Cerebellar nuclear complex (tissue), 1 donor: ENCODE measurements at regions not wholly inside any gene's neighbourhood (a gene's known extent, or its start where the extent isn't known, plus 50 kb on each side); places are given as distances from the start of the nearest gene placed in this dataset.
A peak's percentile ranks its signal among the peaks of the same experiment; 100 is the strongest.

Experiments used
- DNase-seq, 2 experiments: peaks; one replicate each; lab custom pipeline; 2025; lab: John Stamatoyannopoulos, UW

DNA sequence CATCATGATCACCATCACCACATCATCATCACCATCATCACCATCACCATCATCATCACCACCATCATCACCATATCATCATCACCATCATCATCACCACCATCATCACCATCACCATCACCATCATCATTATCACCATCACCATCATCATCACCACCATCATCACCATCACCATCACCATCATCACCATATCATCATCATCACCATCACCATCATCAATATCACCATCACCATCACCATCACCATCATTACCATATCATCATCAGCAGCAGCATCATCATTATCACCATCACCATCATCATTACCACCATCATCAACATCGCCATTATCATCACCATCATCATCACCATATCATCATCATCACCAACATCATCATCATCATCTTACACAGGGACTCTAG lies 351.1 kb downstream of the MIAT start:
- DNase-seq = no peak

GRCh38 chr22:27011133-27011532 lies 353.7 kb downstream of the MIAT start:
- DNase-seq = no peak

DNA sequence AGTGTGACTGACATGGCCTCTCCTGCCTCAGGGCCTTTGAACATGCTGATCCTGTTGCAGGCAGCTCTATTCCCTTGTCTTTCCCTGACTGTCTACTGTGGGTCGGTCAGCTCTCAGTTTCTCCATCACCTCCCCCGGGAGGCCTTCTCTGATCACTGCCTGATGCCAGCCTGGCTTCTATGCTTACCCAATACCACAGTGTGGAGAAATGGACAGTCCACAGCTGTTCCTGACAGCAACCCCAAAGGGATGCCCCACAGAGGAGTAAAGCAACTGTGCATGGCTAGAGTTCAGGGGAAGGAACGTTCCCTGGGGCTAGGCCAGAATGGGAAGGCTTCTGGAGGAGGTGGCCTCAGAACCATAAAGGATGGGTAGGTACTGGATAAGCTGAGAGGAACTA lies 354.3 kb downstream of the MIAT start:
- no peak for DNase-seq

DNA sequence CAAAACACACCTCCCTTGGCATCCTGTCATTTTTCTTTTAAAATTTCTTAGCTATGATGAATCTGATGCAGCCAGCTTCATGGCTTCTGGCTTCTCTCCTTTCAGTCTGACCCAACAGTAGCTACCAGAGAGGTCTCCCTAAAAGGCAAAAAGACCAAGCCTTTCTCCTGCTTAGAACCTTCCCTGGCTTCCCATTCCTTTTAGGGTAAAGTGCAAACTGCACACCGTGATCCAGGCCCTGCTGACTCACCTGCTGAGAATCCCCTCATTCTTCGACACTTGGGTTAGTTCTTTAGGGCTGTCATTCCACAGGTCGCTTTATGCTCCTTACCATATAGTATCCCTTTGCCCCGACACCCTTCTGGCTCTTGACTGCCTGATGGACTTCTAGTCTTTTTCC lies 362.4 kb downstream of the MIAT start:
- no peak for DNase-seq

DNA sequence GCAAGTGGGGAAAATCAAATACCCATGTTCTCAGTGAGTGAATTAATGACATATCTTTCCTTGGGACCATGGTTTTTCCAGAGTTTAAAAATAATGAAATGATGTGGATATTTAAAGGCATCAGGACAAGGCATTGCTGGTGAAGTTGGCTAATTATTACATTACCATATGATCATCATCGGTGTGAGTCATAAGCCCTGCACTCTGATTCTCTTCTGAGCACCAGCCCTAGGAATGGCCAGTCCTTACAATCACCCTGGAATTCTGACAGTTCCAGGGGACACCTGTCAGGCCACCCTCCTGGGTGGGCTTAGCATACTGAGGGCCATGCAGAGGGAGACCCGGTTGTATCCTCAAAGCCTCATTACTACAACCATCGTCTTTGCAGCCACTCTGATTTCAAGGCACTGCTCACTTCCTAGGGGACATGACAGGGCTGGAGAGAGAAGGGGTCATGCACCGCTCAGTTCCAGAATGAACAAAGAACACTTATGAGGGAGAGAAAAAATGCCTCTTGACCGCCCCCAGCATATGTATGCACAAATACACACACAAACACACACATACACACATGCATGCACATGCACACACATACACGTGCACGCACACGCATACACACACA lies 365.0 kb downstream of the MIAT start:
- no peak for DNase-seq

- DNase-seq = no peak
Measured at GRCh38 chr22:27022896-27023361, 365.5 kb downstream of the MIAT start.

DNA sequence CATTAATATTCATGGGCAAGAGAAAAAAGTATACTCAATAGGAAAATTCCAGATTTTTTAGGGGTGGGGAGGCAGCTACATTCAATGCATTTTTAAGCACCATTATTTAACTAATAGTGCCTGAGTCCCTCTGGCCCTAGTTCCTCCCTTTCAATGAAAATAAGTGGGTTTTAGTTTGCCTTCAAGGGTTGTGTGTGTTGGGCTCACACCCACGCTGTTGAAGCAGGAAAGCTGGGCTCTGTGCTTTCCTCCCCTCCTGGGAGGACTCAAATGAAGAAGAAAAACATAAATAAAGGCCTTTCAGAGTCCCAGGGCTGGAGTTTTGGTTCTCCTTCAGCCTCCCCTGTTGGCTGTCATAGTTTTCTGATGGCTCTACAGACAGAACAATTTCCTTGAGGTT lies 366.2 kb downstream of the MIAT start:
- DNase-seq = no peak

DNA sequence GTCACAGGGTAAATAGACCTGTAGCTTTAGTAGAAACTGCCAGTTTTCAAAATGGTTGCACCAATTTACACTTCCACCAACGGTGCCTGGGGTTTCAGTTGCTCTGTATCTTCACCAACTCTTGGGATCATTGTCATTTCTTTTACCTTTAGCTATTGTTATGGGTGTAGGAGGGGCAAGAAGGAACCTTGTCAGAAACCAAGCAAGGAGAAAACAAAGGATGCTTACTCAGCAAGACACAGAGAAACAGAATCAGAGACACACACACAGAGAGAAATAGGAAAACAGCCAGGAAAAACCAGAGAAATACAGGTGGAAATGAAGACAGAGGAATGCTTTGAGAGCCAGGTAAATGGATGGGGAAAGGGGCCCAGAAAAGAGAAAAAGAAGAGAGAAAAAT lies 367.6 kb downstream of the MIAT start:
- no peak for DNase-seq

GRCh38 chr22:27028093-27028492 lies 370.7 kb downstream of the MIAT start:
- DNase-seq = no peak

GRCh38 chr22:27029584-27030130 lies 372.3 kb downstream of the MIAT start:
- DNase-seq = no peak

- peak in 1 of 2 experiments; percentile 24 for DNase-seq
Measured at GRCh38 chr22:27032091-27032761, 374.8 kb downstream of the MIAT start.

GRCh38 chr22:27041745-27042310 lies 384.4 kb downstream of the MIAT start:
- no peak for DNase-seq

GRCh38 chr22:27043262-27043661 lies 385.9 kb downstream of the MIAT start:
- no peak for DNase-seq

DNA sequence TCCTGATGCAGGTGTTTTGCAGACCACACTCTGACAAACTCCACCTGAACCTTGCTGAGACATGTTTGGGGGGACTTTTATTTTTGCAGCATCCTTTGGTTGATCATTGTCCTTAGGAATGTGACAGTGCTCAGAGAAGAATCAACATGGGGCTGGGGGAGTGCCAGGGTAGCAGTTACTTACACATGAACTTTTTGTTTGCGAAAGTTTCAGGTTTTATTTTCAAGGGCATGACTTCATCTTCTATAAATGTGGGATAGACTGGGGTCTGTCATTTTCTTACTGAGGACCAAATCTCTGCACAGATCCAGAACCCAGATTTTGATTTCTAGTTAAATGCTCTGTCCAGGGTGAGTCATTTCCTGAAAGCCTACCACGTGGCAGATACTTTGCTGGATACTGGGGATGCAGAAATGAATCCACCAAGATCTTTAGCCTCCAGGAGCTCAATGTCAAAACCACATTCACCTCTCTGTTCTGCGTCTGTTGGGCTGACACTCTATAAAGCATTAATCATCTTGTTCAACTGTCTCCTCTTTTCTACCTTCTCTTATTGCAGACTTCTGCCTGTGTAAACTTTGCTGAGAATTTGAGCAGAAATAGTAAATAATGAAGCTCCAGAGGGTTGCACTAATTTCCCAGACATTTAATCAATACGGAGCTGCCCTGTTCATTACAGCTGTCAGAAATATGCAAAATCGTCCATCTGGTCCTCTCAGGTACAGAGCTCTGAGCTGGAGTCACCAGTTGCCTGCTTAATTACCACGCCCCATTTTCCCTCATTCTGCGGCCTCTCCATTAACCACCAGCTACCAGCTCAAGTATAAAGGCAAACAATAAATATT lies 387.9 kb downstream of the MIAT start:
- DNase-seq = no peak

DNA sequence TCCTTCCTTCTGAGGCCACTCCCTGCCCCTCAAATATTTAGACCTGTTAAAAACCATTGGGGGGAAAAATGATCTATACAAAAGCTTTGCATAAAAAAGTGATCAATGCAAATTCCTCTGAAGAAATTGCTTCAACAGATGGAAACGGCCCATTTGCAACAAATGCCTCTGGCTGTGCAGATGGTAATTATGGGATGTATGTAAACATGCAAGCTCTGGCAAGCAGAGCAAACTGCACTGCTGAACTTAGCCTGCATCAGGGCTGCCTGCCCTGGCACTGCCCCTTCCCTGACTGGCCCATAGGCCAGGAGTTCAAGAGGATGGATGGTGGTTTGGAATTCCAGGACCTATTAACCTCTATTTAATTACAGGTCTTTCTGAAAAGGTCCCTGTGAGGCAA lies 388.7 kb downstream of the MIAT start:
- DNase-seq = no peak

DNA sequence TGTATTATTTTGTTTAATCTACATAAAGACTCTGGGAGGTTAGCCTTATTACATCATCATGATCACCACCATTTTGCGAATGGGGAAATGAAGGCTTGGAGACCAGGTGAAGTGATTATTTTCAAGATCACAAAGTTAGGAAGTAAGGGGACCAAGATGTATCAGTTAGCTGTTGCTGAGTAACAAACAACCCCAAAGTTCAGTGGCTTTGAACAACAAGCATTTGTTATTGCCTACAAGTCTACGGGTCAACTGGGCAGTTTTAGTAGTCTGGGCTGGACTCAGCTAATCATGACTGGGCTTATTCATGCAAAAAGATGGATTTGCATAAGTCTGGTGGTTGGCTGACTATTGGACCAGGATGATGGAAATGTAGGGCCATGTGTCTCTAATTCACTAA lies 389.2 kb downstream of the MIAT start:
- DNase-seq = no peak

GRCh38 chr22:27050771-27051170 lies 393.4 kb downstream of the MIAT start:
- no peak for DNase-seq

DNA sequence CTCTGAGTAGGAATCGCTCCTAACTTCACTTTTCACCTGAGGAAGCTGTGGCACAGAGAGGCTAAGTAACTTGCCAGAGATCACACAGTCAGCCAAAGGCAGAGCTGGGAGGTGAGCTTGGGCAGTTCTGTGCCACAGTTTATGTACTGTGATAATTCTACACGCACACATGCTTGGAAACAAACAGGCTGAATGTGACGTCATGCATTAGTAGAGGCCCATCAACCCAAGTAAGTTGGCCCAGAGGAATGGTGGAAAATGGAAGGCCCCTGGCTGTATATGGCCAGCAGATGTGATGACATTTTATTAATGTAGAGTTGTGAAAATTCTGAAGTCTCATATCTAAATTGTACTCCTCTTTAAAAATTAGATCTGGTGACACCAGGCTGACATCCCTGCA lies 394.0 kb downstream of the MIAT start:
- no peak for DNase-seq

- DNase-seq = no peak
Measured at GRCh38 chr22:27057717-27058116, 400.3 kb downstream of the MIAT start.

- DNase-seq = no peak
Measured at GRCh38 chr22:27060190-27060589, 402.8 kb downstream of the MIAT start.

GRCh38 chr22:27062910-27063309 lies 405.5 kb downstream of the MIAT start:
- DNase-seq = no peak

GRCh38 chr22:27063406-27063805 lies 406.0 kb downstream of the MIAT start:
- no peak for DNase-seq
